ENCODE measurements at regions not wholly inside any gene's neighbourhood (a gene's known extent, or its start where the extent isn't known, plus 50 kb on each side); places are given as distances from the start of the nearest gene placed in this dataset.

GRCh38 chr14:94889520-94890312, 119.8 kb upstream of the GSC start:
- DNase-seq: no peak

DNA sequence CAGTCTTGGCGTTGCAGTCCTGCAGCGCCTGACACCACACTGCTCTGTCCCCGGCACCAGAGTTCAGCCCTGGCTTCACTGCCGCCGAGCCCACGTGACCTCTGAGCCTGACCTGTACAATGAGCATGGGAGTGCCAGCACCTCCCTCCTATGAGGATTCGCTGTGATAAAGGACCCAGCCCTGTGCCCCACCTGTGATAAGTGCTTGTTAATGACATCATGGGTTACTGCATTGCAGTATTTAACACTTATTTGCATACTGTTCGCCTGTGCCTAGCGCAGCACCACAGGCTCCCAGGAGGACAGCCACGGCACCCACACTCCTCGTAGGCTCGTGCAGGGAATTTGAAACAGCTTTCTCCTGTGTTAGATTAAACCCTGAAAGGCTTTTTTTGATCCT, 118.2 kb upstream of the GSC start:
- DNase-seq: peak in 7 of 56 donors; percentile 8 to 57 (median 20)

DNA sequence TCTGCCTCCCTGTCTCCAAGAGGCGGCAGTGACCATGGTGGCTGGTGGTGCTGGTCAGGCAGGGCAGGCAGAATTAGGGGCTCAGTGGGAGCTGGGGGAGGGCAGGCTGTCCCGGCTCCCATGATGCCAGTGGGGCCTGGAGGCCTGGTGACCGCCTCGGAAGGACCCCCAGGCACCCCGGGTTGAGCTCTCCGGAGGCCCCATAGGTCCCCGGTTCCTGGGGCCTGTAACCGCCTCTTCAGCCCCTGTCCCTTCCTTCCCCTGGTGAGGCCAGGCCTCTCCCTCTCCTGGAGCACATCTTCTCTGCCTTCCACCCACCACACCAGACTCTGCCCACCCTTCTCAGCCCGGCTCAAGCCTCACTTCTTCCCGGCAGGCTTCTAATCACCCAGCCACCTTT, 117.7 kb upstream of the GSC start:
- DNase-seq: no peak

GRCh38 chr14:94886931-94887330, 117.0 kb upstream of the GSC start:
- DNase-seq: no peak

DNA sequence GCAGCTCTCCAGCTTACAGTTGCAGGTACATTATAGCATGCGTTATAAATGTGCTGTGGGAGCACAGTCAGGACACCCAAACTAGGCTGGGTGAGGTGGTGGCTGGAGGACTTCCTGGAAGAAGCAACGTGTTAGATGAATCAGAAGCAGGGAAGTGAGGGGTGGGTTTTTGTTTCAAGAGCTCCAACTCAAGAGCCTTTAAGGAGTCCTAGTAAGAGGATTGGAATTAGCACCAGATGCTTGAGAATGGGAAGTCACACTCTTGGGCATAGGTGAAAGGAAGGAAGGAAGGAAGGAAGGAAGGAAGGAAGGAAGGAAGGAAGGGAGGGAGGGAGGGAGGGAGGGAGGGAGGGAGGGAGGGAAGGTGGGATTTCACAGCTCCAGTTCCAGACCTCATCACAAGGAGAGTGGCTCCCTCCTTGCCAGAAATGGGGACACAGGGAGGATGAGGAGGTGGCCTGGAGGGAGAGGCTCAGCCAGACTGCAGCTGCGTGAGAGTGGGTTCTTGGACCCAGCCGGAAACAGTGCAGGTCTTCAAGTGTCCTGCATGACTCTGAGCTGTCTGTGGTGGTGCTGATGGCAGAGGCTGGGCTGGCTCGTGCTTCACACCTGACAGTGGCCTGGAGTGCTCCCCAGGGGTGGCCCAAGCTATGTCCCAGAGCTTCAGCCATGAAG, 115.7 kb upstream of the GSC start:
- no peak for DNase-seq

DNA sequence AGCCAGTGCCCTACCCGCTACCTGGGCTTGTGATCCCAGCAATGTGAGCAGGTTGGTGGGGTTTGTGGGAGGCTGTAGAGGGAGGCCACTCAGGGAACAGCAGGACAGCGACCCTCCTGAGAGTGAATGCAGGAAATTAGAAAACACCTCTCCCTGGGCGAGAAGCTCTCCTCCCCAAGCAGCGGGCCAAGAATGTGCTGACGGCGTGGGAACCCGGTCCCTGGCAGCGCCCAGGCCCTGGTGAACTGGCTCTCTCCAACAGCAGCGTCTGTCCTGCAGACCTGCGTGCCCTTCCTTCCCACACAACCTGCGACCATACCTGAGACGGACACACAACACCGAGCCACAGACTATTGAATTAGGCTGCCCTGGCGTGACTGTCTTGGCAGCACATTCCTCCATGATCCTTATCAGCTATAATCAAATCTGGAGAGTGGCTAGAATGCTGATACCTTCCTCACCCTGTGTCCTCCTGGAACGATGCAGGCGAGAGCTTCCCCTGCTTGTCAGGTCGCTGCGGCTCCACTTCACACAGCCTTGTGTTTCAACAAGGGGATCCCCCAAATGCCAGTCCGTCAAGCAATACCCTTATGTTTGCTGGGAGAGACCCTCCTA, 114.8 kb upstream of the GSC start:
- DNase-seq: no peak

GRCh38 chr14:94882401-94882800, 112.5 kb upstream of the GSC start:
- DNase-seq: no peak

DNA sequence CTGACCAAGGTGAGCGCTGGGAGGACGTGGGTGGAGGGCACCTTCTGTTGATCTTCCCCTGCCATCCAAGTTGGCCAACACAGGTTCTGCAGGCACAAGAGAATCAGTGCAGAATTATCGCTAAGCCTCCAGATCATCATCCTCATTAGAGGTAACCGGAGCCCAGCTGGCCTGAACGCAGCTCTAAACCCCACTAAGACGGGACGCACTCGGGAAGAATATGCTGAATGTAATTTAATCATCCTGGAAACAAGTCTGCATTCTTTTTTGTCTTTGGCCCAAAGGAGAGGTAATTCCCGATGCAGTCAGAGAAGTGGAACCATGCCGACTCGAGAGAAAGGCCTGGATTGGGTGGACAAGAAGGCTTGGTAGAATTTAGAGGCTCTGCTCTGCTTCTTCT, 111.0 kb upstream of the GSC start:
- DNase-seq: no peak

DNA sequence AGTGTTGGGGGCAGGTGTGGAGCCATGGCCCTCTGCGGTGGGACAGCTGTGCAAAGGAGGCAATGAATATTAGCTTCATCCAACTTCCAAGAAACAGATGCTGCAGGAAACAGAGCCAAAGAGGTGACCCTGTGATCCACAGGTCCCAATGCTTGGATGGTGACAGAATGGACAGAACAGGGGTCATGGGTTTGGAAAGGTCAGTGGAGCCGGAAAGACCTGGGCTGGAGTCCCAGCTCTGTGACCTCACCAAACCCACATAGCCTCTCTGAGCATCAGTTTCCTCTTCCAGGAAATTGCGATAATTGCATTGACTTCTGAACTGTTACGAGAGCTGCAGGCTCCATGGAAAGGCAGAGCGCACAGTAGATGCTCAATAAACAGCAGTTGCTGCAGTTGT, 110.2 kb upstream of the GSC start:
- no peak for DNase-seq

GRCh38 chr14:94879537-94879936, 109.6 kb upstream of the GSC start:
- DNase-seq: peak in 1 of 56 donors; percentile 10

- DNase-seq: no peak
Observed at GRCh38 chr14:94876306-94876705, 106.4 kb upstream of the GSC start.

GRCh38 chr14:94875256-94875655, 105.3 kb upstream of the GSC start:
- DNase-seq: no peak

DNA sequence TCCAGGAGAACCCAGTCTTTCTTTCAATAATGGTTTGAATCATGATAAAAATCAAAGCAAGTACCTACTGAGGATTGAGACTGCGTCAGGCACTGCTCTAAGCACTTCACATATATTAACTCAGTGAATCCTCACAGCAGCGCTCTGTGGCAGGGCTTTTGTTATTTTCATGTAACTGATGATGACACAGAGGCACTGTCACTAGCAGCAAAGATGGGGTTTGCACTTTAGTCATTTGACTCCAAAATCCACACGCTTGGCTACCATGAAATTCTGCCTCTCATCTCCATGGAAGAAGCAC, 98.8 kb upstream of the GSC start:
- DNase-seq: no peak

DNA sequence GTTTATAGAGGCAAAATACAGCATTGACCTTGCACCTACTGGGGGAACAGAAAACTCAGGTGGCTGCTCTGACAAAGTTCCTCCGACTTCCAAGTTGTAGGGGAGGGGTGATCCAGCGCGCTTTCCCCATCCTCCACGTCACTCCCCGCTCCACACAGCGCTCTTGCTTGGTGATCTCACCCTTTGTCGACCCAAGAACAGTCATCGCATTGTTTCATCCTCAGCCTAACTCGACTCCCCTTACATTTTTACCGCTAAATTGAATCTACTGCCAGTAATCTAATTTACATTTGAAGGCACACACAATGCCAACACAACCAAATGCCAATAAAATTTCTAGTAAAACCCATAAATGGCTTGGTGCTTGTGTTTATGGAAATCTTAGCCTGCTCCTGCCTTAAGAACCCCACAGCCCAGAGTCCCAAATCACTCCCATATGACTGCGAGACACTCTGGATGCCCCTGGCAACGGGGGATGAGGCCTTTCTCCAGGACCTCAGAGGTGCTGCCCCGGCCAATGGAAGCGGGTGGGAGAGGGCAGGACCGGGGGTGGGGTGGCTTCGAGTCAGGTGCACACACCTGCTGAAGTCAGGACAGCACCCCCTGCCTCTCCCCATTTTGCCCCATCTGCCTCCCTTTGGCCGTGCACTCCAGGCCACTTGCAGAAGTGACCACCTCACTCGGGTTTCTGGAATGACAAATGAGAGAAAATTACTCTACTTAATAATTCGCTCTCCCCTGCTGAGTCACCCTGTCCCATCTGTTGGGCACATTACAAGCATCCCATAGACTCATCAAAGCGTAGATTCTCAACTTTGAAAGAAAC, 98.2 kb upstream of the GSC start:
- DNase-seq: peak in 44 of 56 donors; percentile 7 to 86 (median 48)

DNA sequence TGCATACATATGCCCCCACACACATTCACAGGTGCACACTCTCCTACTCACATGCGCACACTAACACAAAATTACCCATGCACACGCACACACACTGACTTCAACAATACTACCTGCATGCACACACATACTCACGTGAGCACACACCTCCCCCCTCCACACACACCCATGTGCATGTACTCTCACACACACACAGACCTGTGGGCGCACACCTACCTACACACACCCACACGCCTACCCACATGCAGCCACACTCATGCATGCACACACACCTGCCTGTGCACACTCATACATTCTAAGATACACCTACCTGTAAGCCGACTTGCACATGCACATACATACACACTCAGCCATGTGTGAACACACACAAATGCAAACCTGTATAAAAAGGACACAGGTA, 97.3 kb upstream of the GSC start:
- no peak for DNase-seq

- DNase-seq: peak in 4 of 56 donors; percentile 3 to 51 (median 24)
Observed at GRCh38 chr14:94864387-94865195, 94.7 kb upstream of the GSC start.

GRCh38 chr14:94863366-94863765, 93.5 kb upstream of the GSC start:
- no peak for DNase-seq

- peak in 1 of 56 donors; percentile 5 for DNase-seq
Observed at GRCh38 chr14:94857950-94858349, 88.0 kb upstream of the GSC start.

GRCh38 chr14:94853920-94854319, 84.0 kb upstream of the GSC start:
- DNase-seq: no peak

DNA sequence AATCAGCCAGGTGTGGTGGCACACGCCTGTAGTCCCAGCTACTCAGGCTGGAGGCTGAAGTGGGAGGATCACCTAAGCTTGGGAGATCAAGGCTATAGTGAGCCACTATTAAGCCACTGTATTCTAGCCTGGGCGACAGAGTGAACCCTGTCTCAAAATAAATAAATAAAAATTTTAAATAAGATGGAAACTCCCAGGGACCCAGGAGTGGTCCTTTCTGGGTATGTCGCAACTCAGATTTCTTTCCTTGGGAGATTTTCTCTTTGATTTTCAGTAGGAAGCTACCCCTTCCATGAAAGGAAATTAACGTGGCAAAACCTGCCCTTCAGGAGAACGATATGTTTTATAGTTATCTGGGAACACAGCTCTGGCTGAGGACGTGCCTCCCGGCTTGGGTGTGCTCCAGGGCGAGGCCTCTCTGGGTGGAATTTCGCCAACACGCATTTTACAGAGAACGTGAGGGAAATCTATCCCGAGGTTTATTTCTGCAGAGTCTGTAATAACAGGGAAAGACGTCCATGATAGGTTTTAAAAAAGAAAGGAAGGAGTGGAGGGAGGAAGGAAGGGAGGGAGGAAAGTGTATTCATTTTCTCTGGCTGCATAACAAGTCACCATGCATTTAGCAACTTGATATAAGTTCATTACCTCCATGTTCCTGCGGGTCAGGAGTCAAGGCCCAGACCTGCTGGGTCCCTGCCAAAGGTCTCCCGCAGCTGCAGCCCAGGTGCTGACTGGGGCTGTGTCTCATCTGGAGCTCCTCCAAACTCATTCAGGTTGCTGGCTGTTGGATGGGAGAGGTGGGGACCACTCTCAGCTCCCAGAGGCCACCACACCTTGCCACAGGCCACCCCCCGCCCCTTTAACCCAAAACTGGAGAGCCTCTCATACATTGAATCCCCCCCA, 80.6 kb upstream of the GSC start:
- no peak for DNase-seq

Data from nucleus accumbens (tissue), 56 donors.